GM12892 (cell line): ENCODE measurements at regions not wholly inside any gene's neighbourhood (a gene's known extent, or its start where the extent isn't known, plus 50 kb on each side); places are given as distances from the start of the nearest gene placed in this dataset.

Source experiments
- POLR2A ChIP-seq: IDR thresholded peaks from 2 replicates; pipeline ENCODE4 v1.6.1; 2011; ENCODE audit warnings: low read depth, low read length, control low read depth
- POLR2AphosphoS5 ChIP-seq: IDR thresholded peaks from 2 replicates; pipeline ENCODE4 v1.6.1; 2011; ENCODE audit warnings: low read depth, low read length, control low read depth

GRCh38 chr12:65556676-65557437 is 267.4 kb upstream of the HMGA2 start:
- TF ChIP-seq POLR2AphosphoS5 (no peak), POLR2A (no peak)
